SIG-M5 treated with dmso at 0.1 percent for 504 hours (cell line): ENCODE measurements at regions not wholly inside any gene's neighbourhood (a gene's known extent, or its start where the extent isn't known, plus 50 kb on each side); places are given as distances from the start of the nearest gene placed in this dataset.
A peak's percentile ranks its signal among the peaks of the same experiment; 100 is the strongest.
"Not testable (repeated sequence)": the region's sequence is repeated elsewhere in the genome, so short reads cannot be mapped to it uniquely, and the experiment has no call there.

Experiments used
- DNase-seq: peaks from one replicate; lab custom pipeline; 2025; ENCODE audit not compliant: unreplicated experiment; lab: John Stamatoyannopoulos, UW

DNA sequence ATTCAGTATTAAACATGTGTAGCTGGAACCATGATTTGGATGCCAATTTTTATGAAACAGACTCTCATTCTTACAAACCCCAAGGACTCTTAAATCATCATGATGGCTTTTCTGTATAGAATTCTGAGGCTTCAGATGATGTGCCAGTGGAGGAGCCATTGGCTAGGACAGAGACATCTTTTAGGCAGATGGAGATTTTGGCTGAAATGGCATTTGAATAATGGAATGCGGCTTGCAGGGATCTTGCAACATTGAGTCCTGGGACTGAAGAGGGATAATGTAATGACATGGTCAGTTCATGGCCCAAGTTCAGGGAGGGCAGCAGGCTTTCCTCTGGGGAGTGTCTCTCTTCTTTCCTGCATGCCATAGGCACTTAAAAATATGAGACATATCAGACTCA, 172.4 kb downstream of the ABCA8 start:
- no peak for DNase-seq

DNA sequence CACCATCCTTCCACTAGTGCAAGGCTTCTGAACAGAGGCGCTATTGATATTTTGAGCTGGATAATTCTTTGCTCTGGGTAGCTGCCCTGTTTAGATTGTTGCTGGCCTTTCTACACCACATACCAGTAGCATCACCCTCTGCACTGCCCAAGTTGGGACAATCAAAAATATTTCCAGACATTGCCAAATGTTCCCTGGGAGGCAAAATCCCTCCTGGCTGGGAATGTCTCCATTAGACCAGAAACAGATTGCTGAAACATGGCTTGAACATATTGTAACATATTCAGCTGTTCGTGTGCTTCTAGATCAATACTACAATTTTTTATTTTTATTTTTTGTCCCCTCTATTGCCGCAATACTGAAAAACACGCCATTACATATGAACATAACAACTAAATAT, 174.6 kb downstream of the ABCA8 start:
- no peak for DNase-seq

DNA sequence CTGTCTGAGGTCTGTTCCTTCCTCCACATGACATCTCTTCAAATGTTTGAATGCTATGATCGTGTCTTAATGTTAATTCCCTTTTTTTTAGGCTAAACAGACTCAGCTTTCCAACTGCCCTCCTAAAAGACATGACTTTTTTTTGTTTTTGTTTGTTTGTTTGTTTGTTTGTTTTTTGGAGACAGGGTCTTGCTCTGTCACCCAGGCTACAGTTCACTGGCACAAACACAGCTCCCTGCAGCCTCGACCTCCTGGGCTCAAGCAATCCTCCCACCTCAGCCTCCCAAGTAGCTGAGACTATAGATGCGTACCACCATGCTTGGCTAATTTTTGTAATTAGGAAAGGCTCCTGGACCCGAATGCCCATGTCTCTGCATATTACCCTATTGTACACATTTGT, 176.5 kb downstream of the ABCA8 start:
- no peak for DNase-seq

DNA sequence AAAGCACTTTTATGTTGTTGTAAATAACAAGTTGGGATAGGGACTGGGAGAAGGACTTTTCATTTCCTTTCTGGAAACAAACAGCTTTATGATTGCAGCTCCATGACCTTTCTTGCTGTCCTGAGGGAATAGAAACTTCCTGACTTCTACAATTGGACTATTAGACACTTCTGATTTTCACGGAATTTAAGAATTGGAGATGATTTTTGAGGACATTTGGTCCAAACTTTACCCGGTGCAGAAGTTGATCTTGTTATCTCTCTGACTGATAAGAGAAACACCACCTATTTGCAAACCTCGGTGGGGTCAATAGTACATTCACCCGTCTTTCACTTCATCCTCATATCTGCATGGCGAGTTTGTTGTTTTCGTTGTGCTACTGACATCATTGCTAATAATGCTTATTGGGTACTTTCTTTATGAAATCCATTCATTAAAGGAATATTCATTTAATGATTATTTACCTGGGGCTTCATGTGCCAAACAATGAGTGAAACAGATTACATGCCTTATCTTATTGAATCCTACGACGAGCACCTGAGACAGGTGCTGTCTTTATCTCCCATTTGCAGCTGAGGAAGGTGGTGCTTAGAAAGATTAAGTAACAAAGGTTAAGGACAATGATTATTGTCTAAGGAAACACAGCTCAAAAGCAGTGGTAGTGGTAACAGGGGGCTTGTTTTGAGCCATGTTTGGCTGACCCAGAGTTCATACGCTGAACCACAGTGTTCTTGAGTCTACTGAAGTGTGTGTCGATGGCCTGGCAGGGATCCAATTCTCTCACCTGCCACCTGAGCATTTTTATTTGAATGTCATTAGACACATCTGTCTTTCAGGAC, 176.9 kb upstream of the FAM20A start:
- no peak for DNase-seq

DNA sequence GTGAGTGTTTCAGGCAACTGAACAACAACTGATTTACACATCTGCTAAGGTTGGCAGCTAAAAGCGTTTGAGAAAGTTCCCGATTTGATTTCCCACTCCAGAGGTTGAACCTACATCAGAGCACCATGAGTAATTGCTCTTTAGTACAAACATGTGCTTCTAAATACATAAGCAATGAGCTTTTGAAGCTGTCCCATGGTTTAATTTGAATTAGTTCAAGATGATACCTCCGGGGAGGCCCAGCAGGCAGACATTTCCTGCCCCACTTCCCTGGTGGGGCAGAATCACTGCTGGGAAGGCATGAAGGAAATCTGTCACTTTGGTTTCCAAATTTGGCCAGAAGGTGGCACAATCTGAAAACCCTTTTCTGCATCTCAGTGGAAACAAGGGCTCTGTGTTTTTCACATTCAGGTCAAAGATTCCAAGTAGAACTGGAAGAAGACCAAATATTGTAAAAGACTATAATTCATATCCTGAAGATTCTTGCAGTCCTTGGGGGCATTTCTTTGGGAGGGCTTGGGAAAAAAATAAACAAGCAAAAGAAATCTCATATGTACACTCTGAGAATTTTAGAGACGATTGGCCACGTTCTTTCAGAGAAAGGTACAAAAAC, 176.2 kb upstream of the FAM20A start:
- DNase-seq: peak; percentile 54

DNA sequence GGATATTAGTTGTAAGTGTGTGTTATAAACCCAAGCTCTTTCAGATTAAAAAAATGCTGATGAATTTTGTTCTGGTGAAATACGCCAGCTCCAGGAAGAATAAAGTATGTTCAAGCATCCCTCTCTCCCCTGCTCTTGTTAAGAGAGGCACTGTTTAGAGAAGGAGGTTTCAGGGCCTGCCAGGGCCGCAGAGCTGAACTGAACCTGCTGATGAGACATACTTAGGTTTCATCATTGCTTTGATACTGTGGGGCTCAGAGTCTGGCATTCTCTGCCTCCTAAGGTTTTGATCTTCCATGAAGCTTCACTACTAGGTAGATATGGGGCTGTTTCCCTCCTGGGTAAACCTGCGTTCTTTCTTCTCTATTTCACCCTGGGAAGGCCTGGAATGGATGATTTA, 175.3 kb upstream of the FAM20A start:
- no peak for DNase-seq

DNA sequence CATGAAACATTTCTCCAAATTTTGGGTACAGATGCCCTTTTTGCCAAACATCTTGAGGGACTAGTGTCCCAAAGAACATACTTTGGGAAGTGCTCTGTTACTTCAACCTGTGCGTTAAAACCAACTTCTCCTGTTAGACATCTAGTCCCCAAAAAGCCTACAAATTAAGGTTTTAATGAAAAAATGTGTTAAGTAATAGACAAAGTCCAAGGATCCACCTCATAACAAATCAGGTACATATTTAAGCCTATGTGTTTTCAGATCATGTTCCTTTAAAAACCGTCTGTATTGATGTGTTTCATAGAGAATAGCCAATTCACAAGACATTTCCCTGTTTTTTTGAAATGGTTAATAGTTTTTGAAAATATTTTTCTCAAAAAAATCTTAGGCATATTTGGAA, 174.8 kb upstream of the FAM20A start:
- no peak for DNase-seq

DNA sequence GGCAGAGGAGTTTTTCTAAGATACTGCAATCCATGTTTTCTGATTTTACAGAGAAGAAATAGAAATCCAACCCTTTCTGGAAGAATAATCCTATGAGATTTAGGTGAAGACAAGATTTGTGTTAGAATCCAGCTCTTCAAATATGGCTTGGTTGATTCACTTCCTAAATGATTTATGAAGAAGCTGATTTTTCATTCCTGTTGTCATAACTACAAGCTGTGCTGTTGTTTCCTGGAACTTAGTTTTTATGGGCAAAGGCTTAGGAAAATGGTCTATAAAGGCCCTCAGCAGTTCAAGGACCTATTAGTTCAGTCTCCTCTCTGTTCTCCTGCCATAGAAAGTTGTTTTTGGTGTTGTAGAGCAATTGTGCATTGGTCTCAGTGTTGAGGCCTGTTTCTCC, 174.2 kb upstream of the FAM20A start:
- no peak for DNase-seq

DNA sequence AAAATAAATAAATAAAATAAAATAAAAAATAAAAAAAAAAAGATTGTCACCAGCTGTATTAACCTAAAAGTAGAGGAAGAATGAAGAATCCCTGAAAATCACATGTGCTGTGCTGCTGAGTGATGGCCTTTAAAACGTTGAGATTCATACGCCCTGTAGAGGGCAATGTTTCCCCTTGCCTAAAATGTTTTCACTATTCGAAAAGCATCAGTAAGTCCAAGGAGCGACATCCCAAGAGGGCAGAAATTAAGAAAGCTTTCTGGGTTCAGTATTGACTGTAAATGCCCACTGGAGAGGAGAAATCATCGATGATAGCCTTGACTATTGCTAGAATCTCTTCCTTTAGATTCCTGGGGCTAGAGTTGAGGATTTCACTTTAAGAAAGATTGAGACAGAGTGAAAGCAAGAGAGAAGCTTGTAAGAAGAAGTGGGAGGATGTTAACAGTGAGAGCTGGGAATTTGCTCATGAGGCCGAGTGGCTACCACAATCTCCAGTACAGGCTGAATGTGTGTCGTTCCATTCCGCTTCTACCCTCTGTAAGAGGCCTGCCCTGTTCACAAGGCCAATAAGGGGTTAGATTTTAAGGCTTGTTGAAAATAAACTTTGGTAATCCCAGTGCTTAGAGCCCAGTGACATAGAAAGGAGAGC, 170.8 kb upstream of the FAM20A start:
- DNase-seq: peak; percentile 84

DNA sequence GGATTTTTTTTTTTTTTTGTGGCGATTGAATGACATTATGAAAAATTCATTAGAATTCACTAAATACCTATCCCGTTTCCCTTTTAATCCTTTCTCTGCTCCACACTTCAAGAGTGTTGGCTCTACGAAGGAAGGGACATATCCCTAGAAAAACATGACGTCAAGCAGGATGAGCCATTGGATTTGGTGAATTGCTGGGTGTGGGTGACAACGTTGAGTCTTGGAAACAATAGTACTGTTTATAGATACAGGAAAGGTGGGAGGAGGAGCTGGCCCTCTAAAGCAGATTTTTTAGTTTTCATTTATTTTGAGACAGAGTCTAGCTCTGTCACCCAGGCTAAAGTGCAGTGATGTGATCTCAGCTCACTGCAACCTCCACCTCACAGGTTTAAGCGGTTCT, 167.6 kb upstream of the FAM20A start:
- no peak for DNase-seq

DNA sequence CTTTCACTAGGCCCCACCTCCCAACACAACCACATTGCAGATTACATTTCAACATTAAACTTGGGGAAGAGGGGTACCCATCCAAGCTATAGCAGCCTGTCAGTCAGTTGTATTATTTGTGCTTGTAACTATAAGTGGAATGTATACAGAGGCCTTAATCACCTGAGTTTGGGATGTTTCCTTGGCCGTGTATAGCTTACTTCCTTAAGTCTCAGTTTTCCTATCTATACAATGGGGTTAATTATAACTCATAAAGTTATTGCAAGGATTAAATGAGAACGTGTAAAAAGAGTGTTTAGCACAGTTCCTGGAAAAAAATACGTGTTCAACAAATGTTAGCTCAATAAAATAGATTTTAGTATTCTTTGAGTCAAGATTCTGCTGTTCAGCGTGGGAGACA, 165.5 kb upstream of the FAM20A start:
- DNase-seq: no peak

DNA sequence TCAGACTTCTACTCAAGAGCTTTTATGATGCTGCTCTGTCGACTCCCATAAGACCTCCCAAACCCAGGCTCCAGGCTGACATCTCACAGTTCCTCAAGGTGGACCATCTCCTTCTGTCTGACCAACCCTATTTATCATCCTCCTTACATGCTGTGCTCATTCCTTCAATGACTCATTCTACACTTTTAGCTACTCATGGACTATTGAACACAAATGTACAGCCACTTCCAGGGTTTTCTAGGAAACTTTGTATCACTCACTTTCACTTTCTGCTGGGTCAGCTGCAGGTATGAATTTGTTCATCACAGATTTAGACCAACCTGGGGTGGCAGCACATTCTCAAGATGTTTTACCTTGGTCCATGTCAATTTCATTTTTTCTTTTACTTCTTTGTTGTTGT, 162.4 kb upstream of the FAM20A start:
- DNase-seq: no peak

DNA sequence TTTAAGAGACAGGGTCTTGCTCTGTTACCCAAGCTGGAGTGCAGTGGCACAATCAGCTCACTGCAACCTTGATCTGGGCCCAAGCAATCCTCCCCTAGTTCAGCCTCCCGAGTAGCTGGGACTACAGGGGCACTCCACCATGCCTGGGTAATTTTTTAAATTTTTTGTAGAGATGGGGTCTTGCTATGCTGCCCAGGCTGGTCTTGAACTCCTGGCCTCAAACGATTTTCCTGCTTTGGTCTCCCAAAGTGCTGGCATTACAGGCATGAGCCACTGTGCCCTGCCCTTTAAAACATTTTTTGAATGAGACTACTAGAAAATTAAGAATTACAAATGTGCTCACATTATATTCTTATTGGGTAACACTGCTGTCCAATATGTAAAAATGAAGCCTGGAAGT, 161.7 kb upstream of the FAM20A start:
- DNase-seq: no peak

DNA sequence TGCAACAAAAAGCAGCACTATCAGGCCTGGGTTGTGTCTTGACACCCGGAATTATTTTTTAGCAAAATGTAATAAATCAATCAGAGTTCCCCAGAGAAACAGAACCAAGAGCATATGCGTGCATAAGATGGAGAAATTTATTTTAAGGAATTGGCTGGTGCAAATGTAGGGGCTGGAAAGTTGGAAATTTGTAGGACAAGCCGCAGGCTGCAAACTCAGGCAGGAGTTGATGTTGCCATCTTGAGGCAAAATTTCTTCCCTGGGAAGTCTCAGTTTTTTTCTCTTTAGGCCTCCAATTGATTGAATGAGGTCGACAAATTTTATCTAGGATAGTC, 158.9 kb upstream of the FAM20A start:
- DNase-seq: no peak

DNA sequence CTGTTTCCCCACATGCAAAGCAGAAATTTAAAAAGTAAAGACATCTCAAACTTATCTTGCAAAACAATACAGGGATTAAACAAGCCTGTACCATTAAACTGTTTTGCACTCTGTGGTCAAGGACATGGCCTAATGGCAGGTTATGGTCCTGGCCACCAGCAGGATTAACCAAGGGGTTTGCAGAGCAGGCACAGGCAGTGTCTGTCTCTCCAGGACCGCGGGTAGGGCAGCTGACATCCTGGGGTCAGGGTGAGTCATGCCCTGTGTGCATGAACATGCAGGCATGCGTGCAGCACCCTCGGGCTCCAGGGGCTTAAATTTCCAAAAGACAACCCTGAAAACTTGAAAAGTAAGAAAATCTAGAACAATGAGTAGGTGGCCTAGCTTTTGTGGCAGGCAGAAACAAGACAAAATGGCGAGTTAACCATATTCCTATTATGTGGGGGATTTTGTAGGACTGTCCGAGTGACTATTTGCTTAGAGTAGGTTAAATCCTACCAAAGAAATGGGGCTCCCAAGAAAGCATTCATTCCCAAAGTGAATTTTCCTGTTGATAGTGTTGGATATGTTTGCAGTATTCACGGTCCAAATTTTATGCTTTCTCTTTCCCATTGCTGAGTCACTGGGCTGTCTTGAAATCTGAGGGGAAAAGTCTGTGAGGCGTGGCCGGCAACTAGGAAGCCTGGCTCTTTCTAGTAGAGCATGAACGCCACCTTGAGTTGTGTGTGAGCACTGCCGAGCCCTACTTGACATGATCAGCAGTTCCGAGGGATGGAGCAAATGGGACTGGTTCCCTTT, 158.4 kb upstream of the FAM20A start:
- DNase-seq: peak; percentile 97

DNA sequence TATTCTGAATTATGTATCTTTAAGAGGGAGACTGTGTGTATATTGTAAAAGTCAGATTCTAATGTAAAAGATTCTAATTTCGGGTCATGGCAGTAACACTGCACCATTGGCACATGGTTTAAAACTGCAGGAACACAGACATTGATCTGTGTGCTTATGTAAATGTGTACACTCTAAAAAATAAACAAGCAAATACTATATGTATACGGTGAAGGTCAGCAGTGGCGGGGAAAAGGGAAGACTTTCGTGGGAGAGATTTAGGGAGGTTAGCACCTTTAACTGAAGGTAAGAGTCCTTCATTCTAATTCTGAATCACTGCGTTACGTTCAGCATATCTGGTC, 157.8 kb upstream of the FAM20A start:
- no peak for DNase-seq

DNA sequence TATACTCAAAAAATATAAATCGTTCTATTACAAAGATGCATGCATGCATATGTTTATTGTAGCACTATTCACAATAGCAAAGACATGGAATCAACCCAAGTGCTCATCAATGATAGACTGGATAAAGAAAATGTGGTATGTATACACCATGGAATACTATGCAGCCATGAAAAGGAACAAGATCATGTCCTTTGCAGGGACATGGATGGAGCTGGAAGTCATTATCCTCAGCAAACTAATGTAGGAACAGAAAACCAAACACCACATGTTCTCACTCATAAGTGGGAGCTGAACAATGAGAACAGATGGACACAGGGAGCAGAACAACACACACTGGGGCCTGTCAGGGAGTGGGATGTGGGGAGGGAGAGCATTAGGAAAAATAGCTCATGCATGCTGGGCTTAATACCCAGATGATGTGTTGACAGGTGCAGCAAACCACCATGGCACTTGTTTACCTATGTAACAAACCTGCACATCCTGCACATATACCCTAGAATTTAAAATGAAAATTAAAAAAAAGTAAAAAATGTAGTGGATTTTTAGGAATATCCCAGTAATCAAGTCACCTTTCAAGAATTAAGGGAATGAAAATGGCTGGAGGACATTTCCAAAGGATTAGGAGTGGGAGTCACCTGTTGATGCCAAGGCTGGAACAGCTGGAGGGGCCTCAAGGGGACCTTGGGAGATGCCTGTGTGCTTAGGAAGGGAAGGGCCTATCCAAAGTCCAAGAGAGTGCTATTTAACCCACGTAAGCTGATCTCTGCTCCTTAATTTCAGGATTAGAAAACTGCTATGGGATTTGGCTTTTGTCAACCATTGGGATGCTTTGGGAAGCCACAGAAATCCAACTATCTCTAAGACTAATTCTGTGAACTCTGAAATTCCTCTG, 156.9 kb upstream of the FAM20A start:
- not testable (repeated sequence) for DNase-seq

DNA sequence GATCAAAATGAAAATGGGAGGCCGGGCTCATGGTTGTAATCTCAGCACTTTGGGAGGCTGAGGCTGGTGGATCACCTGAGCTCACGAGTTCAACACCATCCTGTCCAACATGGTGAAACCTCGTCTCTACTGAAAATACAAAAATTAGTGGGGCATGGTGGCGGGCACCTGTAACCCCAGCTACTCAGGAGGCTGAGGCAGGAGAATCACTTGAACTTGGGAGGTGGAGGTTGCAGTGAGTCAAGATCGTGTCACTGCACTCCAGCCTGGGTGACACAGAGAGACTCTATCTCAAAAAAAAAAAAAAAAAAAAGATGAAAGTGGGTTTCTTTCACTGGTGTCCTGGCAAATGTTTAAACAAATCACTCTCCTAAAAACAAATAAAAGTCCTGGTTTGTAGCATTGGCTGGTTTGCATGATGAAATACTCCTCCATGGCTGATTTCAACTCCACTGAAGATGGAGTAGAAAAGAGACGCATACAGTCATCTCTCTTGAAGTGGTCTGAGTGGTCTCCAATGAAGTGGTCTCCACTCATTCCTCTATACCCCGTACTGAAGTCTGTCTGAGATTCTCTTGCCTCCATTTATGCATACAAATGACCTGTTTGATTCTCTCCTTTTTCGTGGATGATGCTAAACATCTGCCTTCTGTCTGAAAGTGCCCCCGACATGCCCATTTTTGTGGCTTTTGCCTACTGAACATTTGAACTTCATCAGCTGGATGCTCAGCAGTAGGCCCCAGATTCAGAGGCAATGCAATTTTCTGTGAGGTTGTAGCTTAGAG, 153.0 kb upstream of the FAM20A start:
- no peak for DNase-seq

DNA sequence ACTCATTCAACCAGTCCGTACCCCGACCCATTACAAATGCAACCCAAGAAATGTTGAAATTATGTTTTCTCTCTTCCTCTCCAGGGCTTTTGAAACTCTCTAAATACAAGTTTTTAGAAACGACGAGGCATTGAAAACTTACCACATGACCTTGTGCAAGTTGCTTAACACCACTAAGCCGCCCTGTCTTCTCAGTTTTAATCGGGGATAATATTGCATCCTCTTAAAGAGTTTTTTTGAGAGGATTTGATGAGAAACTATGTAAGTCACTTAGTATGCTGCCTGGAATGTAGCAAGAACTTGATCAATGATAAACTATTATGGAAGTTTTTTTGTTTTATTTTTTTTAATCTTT, 149.0 kb upstream of the FAM20A start:
- peak; percentile 55 for DNase-seq
